Stimulated activated naive CD8-positive, alpha-beta T cell treated with anti-CD3 and anti-CD28 coated beads, Interleukin-15, Interleukin-2, amounts not matched to agents 100 ng/mL and 50 ng/mL, for 24 hours (primary cell): ENCODE measurements at regions not wholly inside any gene's neighbourhood (a gene's known extent, or its start where the extent isn't known, plus 50 kb on each side); places are given as distances from the start of the nearest gene placed in this dataset.
A peak's percentile ranks its signal among the peaks of the same experiment; 100 is the strongest.
"Not testable (repeated sequence)": the region's sequence is repeated elsewhere in the genome, so short reads cannot be mapped to it uniquely, and the experiment has no call there.

Experiments
- H3K27ac Mint-ChIP-seq: one replicate; pipeline ENCODE4 v1.8.0; 2021; ENCODE audit warnings: mild to moderate bottlenecking, mixed read lengths
- H3K27me3 Mint-ChIP-seq: one replicate; pipeline ENCODE4 v1.8.0; 2021; ENCODE audit warnings: mixed read lengths
- H3K36me3 Mint-ChIP-seq: one replicate; pipeline ENCODE4 v1.8.0; 2021; ENCODE audit warnings: low read depth, mixed read lengths
- H3K4me1 Mint-ChIP-seq: one replicate; pipeline ENCODE4 v1.8.0; 2021; ENCODE audit warnings: low read depth, mixed read lengths
- H3K4me3 Mint-ChIP-seq: one replicate; pipeline ENCODE4 v1.8.0; 2021; ENCODE audit warnings: mild to moderate bottlenecking, mixed read lengths
- H3K9me3 Mint-ChIP-seq: one replicate; pipeline ENCODE4 v1.8.0; 2021; ENCODE audit warnings: mixed read lengths

GRCh38 chr5:131107128-131107527 lies 57.9 kb downstream of the HINT1 start:
- Mint-ChIP-seq H3K4me1 (peaks cover 13% of the 10 kb centered on the region), H3K4me3 (no peak overlapping the region), H3K27ac (peak overlapping the region; percentile 12), H3K27me3 (no peaks in the 10 kb centered on the region), H3K36me3 (no peaks in the 10 kb centered on the region), H3K9me3 (no peaks in the 10 kb centered on the region)

- H3K4me3 Mint-ChIP-seq: no peak overlapping the region
- H3K9me3 Mint-ChIP-seq: no peaks in the 10 kb centered on the region
- no peak overlapping the region for H3K27ac Mint-ChIP-seq
- peaks cover 10% of the 10 kb centered on the region for H3K4me1 Mint-ChIP-seq
- H3K27me3 Mint-ChIP-seq: no peaks in the 10 kb centered on the region
- H3K36me3 Mint-ChIP-seq: no peaks in the 10 kb centered on the region
These were observed 60.8 kb downstream of the HINT1 start for GRCh38 chr5:131104169-131104808.

- Mint-ChIP-seq H3K27me3 (no peaks in the 10 kb centered on the region), H3K36me3 (peaks cover 3% of the 10 kb centered on the region), H3K4me3 (no peak overlapping the region), H3K9me3 (peaks cover 5% of the 10 kb centered on the region), H3K27ac (no peak overlapping the region), H3K4me1 (peaks cover 10% of the 10 kb centered on the region)
These were observed 68.0 kb downstream of the HINT1 start for GRCh38 chr5:131096774-131097710.

GRCh38 chr5:131095561-131095960 lies 69.5 kb downstream of the HINT1 start:
- H3K9me3 Mint-ChIP-seq, H3K27me3 Mint-ChIP-seq, H3K36me3 Mint-ChIP-seq, H3K4me3 Mint-ChIP-seq, H3K27ac Mint-ChIP-seq, H3K4me1 Mint-ChIP-seq: not testable (repeated sequence)

- Mint-ChIP-seq H3K4me1 (no peaks in the 10 kb centered on the region), H3K27ac (no peak overlapping the region), H3K9me3 (peaks cover 7% of the 10 kb centered on the region), H3K4me3 (no peak overlapping the region), H3K36me3 (no peaks in the 10 kb centered on the region), H3K27me3 (no peaks in the 10 kb centered on the region)
These were observed 80.6 kb downstream of the HINT1 start for GRCh38 chr5:131084436-131084835.

GRCh38 chr5:131081913-131082488 lies 83.1 kb downstream of the HINT1 start:
- H3K27me3 Mint-ChIP-seq: no peaks in the 10 kb centered on the region
- H3K4me1 Mint-ChIP-seq: peaks cover 10% of the 10 kb centered on the region
- H3K27ac Mint-ChIP-seq: no peak overlapping the region
- no peaks in the 10 kb centered on the region for H3K36me3 Mint-ChIP-seq
- H3K9me3 Mint-ChIP-seq: no peaks in the 10 kb centered on the region
- no peak overlapping the region for H3K4me3 Mint-ChIP-seq

GRCh38 chr5:131081374-131081773 lies 83.7 kb downstream of the HINT1 start:
- Mint-ChIP-seq H3K4me1 (peaks cover 13% of the 10 kb centered on the region), H3K36me3 (no peaks in the 10 kb centered on the region), H3K27ac (no peak overlapping the region), H3K4me3 (no peak overlapping the region), H3K9me3 (no peaks in the 10 kb centered on the region), H3K27me3 (no peaks in the 10 kb centered on the region)

GRCh38 chr5:131079232-131079631 lies 85.8 kb downstream of the HINT1 start:
- Mint-ChIP-seq H3K9me3 (peaks cover 6% of the 10 kb centered on the region), H3K27ac (no peak overlapping the region), H3K4me1 (peaks cover 13% of the 10 kb centered on the region)

GRCh38 chr5:131068893-131069643 lies 96.0 kb downstream of the HINT1 start:
- H3K27ac Mint-ChIP-seq: peak overlapping the region; percentile 82
- peaks cover 59% of the 10 kb centered on the region for H3K4me1 Mint-ChIP-seq

More at GRCh38 chr5:131079232-131079631, 85.8 kb downstream of the HINT1 start:
- Mint-ChIP-seq H3K4me3 (no peak overlapping the region), H3K27me3 (no peaks in the 10 kb centered on the region), H3K36me3 (no peaks in the 10 kb centered on the region)

GRCh38 chr5:131068076-131068475 lies 97.0 kb downstream of the HINT1 start:
- Mint-ChIP-seq H3K27ac (no peak overlapping the region), H3K4me1 (peaks cover 61% of the 10 kb centered on the region), H3K27me3 (no peaks in the 10 kb centered on the region), H3K4me3 (no peak overlapping the region), H3K36me3 (no peaks in the 10 kb centered on the region), H3K9me3 (peaks cover 13% of the 10 kb centered on the region)

More at GRCh38 chr5:131068893-131069643, 96.0 kb downstream of the HINT1 start:
- H3K27me3 Mint-ChIP-seq: no peaks in the 10 kb centered on the region
- H3K36me3 Mint-ChIP-seq: no peaks in the 10 kb centered on the region
- peak overlapping the region; percentile 31 for H3K4me3 Mint-ChIP-seq
- peaks cover 13% of the 10 kb centered on the region for H3K9me3 Mint-ChIP-seq

- Mint-ChIP-seq H3K27ac (peak overlapping the region; percentile 5), H3K27me3 (no peaks in the 10 kb centered on the region), H3K9me3 (peaks cover 13% of the 10 kb centered on the region), H3K4me3 (no peak overlapping the region), H3K4me1 (peaks cover 61% of the 10 kb centered on the region), H3K36me3 (no peaks in the 10 kb centered on the region)
These were observed 97.4 kb downstream of the HINT1 start for GRCh38 chr5:131067636-131068035.

- H3K36me3 Mint-ChIP-seq: no peaks in the 10 kb centered on the region
These were observed 100.2 kb downstream of the HINT1 start for GRCh38 chr5:131064669-131065371.

GRCh38 chr5:131042021-131042789 lies 122.9 kb downstream of the HINT1 start:
- Mint-ChIP-seq H3K9me3 (peaks cover 5% of the 10 kb centered on the region), H3K27me3 (no peaks in the 10 kb centered on the region), H3K36me3 (no peaks in the 10 kb centered on the region), H3K27ac (no peak overlapping the region), H3K4me1 (no peaks in the 10 kb centered on the region), H3K4me3 (no peak overlapping the region)

More at GRCh38 chr5:131064669-131065371, 100.2 kb downstream of the HINT1 start:
- H3K4me3 Mint-ChIP-seq: no peak overlapping the region
- H3K4me1 Mint-ChIP-seq: peaks cover 47% of the 10 kb centered on the region
- peak overlapping the region; percentile 58 for H3K27ac Mint-ChIP-seq
- peaks cover 17% of the 10 kb centered on the region for H3K9me3 Mint-ChIP-seq
- no peaks in the 10 kb centered on the region for H3K27me3 Mint-ChIP-seq
